ENCODE measurements at regions not wholly inside any gene's neighbourhood (a gene's known extent, or its start where the extent isn't known, plus 50 kb on each side); places are given as distances from the start of the nearest gene placed in this dataset.

GRCh38 chr11:79543101-79543500 lies 102.3 kb upstream of the TENM4 start:
- DNase-seq (ENCODE audit: low read depth, low spot score) (no peak), ATAC-seq (no peak)
- no TSS peak for BruUV-seq (replicated peaks)
- Histone ChIP-seq H3K9me3 (ENCODE audit: control insufficient read depth, insufficient read depth, low read depth, low read length) (no peaks in the 10 kb centered on the region), H3K27ac (ENCODE audit: low read length) (no peak overlapping the region), H3K36me3 (ENCODE audit: control insufficient read depth, insufficient read depth, low read length) (no peaks in the 10 kb centered on the region), H3K27me3 (ENCODE audit: control insufficient read depth, insufficient read depth, low read length) (0 out of 2 replicates have a peak, but pooled peaks cover 2% of the 10 kb centered on the region), H3K4me1 (ENCODE audit: control insufficient read depth, insufficient read depth, low read length) (no peaks in the 10 kb centered on the region), H3K4me3 (ENCODE audit: low read depth in 2 of 2, low read length in 2 of 2) (no peak overlapping the region)
- TF ChIP-seq, protein P1, sequence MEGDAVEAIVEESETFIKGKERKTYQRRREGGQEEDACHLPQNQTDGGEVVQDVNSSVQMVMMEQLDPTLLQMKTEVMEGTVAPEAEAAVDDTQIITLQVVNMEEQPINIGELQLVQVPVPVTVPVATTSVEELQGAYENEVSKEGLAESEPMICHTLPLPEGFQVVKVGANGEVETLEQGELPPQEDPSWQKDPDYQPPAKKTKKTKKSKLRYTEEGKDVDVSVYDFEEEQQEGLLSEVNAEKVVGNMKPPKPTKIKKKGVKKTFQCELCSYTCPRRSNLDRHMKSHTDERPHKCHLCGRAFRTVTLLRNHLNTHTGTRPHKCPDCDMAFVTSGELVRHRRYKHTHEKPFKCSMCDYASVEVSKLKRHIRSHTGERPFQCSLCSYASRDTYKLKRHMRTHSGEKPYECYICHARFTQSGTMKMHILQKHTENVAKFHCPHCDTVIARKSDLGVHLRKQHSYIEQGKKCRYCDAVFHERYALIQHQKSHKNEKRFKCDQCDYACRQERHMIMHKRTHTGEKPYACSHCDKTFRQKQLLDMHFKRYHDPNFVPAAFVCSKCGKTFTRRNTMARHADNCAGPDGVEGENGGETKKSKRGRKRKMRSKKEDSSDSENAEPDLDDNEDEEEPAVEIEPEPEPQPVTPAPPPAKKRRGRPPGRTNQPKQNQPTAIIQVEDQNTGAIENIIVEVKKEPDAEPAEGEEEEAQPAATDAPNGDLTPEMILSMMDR (IDR thresholded peaks at IDR 0.05) = no peak
- no peak for TF ChIP-seq REST (IDR thresholded peaks at IDR 0.05; ENCODE audit: insufficient read depth in 1 of 2, low read depth in 2 of 2, low read length in 1 of 2)
- TF ChIP-seq TCF7L2 (IDR thresholded peaks at IDR 0.05; ENCODE audit: low read depth, low read length) = no peak
- TF ChIP-seq SIN3A (IDR thresholded peaks at IDR 0.05; ENCODE audit: borderline replicate concordance, insufficient read depth, low read depth, low read length) = no peak
- no peak for TF ChIP-seq POLR2AphosphoS5 (IDR thresholded peaks at IDR 0.05; ENCODE audit: low read depth, low read length)
- POLR2A ChIA-PET = no interaction called here
- in situ Hi-C loops (cut with HindIII; ENCODE audit: low pct_unique_long_range_greater_than_20kb, low sequenced_read_pairs) (no loop called here), intact Hi-C loops (cut with micrococcal nuclease; ENCODE audit: unreplicated experiment) (no loop called here)
- CTCF ChIA-PET = no interaction called here

- in situ Hi-C loops (cut with HindIII; ENCODE audit: low pct_unique_long_range_greater_than_20kb, low sequenced_read_pairs) (no loop called here), intact Hi-C loops (cut with micrococcal nuclease; ENCODE audit: unreplicated experiment) (no loop called here)
- ChIA-PET CTCF (no interaction called here), POLR2A (no interaction called here)
- H3K27ac ChIP-seq (ENCODE audit: low read length) = no peak overlapping the region
- DNase-seq (ENCODE audit: low read depth, low spot score) = no peak
- no peak for ATAC-seq
- BruUV-seq (replicated peaks) = no TSS peak
- TF ChIP-seq SIN3A (IDR thresholded peaks at IDR 0.05; ENCODE audit: borderline replicate concordance, insufficient read depth, low read depth, low read length) (no peak), TCF7L2 (IDR thresholded peaks at IDR 0.05; ENCODE audit: low read depth, low read length) (no peak), POLR2AphosphoS5 (IDR thresholded peaks at IDR 0.05; ENCODE audit: low read depth, low read length) (no peak), REST (IDR thresholded peaks at IDR 0.05; ENCODE audit: insufficient read depth in 1 of 2, low read depth in 2 of 2, low read length in 1 of 2) (no peak)
- TF ChIP-seq, protein P1 (IDR thresholded peaks at IDR 0.05) = no peak
- H3K4me3 ChIP-seq (ENCODE audit: low read depth in 2 of 2, low read length in 2 of 2) = no peak overlapping the region
- no peaks in the 10 kb centered on the region for H3K36me3 ChIP-seq (ENCODE audit: control insufficient read depth, insufficient read depth, low read length)
- H3K27me3 ChIP-seq (ENCODE audit: control insufficient read depth, insufficient read depth, low read length) = 0 out of 2 replicates have a peak, but pooled peaks cover 2% of the 10 kb centered on the region
- no peaks in the 10 kb centered on the region for H3K4me1 ChIP-seq (ENCODE audit: control insufficient read depth, insufficient read depth, low read length)
- H3K9me3 ChIP-seq (ENCODE audit: control insufficient read depth, insufficient read depth, low read depth, low read length) = no peaks in the 10 kb centered on the region
Observed at GRCh38 chr11:79541466-79541865, 100.6 kb upstream of the TENM4 start.

Data from Panc1 (cell line).